ENCODE measurements at regions not wholly inside any gene's neighbourhood (a gene's known extent, or its start where the extent isn't known, plus 50 kb on each side); places are given as distances from the start of the nearest gene placed in this dataset.
"Not testable (repeated sequence)": the region's sequence is repeated elsewhere in the genome, so short reads cannot be mapped to it uniquely, and the experiment has no call there.

DNA sequence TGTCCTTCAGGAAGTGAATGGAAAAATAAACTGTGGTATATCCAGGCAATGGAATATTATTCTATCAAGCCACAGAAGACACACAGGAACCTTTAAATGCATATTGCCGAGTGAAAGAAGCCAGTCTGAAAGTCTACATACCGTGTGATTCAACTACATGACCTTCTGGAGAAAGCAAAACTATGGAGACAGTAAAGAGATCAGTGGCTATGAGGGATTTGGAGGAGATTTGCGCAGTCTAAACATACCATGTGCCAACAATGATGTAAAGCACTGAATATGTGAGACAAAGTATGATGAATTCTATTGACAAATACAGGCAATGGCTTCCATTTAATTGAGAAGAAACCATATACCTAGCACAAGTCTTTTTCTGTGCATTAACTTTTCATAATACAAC is 518.3 kb upstream of the ZNF337 start:
- DNase-seq: no peak

GRCh38 chr20:26209171-26209941 is 512.7 kb upstream of the ZNF337 start:
- DNase-seq: no peak

- DNase-seq: peak; percentile 16
Observed at GRCh38 chr20:26208296-26209091, 511.8 kb upstream of the ZNF337 start.

GRCh38 chr20:26207967-26208295 is 511.3 kb upstream of the ZNF337 start:
- DNase-seq: not testable (repeated sequence)

- no peak for DNase-seq
Observed at GRCh38 chr20:26207237-26207966, 510.7 kb upstream of the ZNF337 start.

GRCh38 chr20:26205350-26205749 is 508.7 kb upstream of the ZNF337 start:
- no peak for DNase-seq

GRCh38 chr20:26201026-26201425 is 504.4 kb upstream of the ZNF337 start:
- DNase-seq: not testable (repeated sequence)

- DNase-seq: not testable (repeated sequence)
Observed at GRCh38 chr20:26187329-26187728, 490.7 kb upstream of the ZNF337 start.

DNA sequence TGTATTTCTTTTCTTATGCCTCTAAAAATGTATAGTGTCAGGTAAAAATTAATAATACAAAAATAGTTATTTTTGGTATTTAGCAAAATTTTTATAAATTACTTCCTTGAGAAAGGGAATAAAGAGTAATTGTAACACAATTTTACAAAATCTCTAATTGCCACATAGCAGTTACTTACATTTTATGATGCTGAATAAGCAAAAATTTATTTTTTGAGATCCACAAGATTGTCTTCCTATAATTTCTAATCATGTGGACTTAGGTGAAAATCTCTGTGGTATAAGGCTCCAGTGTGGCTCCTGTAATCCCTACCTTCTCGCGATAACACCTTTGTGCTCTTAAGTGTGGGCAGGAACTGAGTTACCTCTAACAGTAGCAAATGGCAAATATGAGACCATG is 487.1 kb upstream of the ZNF337 start:
- not testable (repeated sequence) for DNase-seq

DNA sequence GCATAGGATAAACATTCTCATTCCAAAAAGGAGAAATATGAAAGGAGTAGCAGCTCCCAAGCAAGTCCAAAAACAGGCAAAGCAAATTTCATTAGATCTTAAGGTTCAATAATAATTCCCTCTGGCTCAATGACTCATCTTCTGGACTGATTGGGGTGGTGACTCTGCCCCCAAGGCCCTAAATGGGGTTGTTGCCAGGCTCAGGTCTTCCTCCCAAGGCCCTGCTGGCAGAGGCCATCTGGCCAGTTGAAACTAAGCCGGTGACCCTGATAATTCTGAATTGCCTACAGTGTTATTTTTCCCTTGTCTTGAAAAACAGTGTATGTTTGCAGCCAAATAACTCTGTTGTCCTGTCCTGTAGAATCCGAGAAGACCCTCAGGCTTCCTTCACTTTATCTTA is 484.7 kb upstream of the ZNF337 start:
- DNase-seq: not testable (repeated sequence)

DNA sequence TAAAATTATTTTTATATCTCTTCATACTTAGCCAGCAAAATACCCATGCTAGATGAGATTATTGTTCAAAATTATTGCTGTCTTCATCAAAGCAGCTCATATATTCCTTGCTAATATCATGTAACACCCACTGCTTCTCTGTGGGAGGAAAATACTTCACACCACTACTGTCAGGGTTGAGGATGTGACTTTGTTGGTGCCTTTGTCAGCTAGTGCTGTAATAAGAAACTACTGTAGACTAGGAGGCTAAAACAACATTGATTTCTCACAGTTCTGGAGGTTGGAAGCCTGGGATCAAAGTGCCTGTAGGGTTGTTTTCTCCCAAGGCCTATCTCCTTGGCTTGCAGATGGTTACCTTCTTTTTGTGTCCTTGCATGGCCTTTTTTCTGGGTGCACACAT is 475.2 kb upstream of the ZNF337 start:
- not testable (repeated sequence) for DNase-seq

DNA sequence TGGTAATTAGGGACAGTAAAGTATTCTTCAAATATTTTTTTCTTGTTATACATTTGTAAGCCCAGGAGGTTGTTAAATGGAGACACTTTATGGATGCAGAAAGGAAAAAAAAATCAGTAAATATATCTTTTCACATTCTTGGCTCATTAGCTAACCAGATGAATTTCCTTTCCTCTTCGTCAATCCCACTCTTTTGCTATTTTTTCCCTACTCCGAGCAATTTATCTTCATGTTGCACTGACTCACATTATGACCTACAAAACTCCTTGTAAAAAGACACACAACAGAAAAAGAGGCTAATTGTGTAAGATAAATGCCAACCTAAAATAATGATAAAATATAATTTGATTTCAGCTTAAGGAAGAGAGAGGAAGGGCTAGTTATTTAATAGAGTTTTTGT is 472.9 kb upstream of the ZNF337 start:
- no peak for DNase-seq

GRCh38 chr20:26167499-26167898 is 470.8 kb upstream of the ZNF337 start:
- no peak for DNase-seq

DNA sequence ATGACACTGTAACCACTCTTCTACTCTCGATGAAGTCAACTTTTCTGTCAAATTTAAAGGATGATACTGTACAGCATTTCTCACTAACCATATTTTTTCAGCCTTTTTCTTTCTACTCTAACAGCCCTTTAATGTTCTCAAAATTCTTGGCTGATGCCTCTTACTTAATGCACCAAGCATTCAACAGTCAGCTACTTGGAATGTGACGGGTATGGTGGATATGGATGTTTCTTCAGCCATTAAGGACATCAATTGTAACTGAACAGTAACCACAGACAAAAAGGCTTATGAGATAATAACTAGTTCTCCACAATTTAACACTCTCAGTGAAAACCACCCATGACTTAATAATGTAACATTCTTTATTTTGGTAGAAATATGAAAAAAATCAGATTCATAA is 467.2 kb upstream of the ZNF337 start:
- DNase-seq: no peak

GRCh38 chr20:26163151-26163550 is 466.5 kb upstream of the ZNF337 start:
- DNase-seq: not testable (repeated sequence)

- DNase-seq: not testable (repeated sequence)
Observed at GRCh38 chr20:26161741-26162140, 465.1 kb upstream of the ZNF337 start.

GRCh38 chr20:26160916-26161315 is 464.3 kb upstream of the ZNF337 start:
- not testable (repeated sequence) for DNase-seq

DNA sequence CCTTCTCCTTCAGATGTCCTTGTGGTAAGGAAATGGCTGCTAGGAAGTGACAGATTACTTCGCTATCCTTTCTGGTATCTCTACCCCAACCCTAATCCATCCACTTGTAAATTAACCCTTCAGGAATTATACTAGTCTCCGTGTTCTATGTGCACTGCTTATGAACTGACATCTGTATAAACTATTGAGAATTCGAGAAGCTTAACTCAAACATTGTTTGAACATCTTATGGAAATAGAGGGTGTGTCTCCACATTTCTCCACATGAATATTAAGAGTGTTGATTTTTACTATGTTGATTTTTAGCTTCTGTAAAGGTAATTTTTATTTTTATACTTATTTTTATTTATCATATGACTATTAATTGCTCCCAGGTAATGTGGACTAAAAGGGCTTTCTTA is 457.6 kb upstream of the ZNF337 start:
- no peak for DNase-seq

GRCh38 chr20:26135325-26136110 is 438.9 kb upstream of the ZNF337 start:
- DNase-seq: no peak

GRCh38 chr20:26134606-26135005 is 438.0 kb upstream of the ZNF337 start:
- DNase-seq: no peak

DNA sequence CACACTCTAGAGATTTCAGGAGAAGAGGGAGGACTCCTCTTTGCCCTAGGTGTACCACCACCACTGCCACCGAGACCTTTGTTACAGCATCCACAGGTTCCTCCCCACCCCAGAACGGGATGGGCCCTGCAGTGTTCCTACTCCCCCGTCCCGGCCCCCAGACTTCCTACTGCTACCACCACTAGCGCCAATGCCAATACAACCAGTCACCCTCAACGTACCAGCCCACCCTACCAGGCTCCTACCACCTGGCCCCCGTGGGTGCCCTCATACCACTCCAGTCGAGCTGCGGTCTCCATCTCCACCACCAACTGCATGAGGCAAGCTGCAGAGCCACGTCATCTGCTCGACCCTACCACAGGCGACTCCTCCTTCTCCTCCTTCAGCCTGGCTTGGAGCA is 437.1 kb upstream of the ZNF337 start:
- not testable (repeated sequence) for DNase-seq

- not testable (repeated sequence) for DNase-seq
Observed at GRCh38 chr20:26120920-26121319, 424.3 kb upstream of the ZNF337 start.

GRCh38 chr20:26094498-26094897 is 397.8 kb upstream of the ZNF337 start:
- not testable (repeated sequence) for DNase-seq
